ENCODE measurements at regions not wholly inside any gene's neighbourhood (a gene's known extent, or its start where the extent isn't known, plus 50 kb on each side); places are given as distances from the start of the nearest gene placed in this dataset.

DNA sequence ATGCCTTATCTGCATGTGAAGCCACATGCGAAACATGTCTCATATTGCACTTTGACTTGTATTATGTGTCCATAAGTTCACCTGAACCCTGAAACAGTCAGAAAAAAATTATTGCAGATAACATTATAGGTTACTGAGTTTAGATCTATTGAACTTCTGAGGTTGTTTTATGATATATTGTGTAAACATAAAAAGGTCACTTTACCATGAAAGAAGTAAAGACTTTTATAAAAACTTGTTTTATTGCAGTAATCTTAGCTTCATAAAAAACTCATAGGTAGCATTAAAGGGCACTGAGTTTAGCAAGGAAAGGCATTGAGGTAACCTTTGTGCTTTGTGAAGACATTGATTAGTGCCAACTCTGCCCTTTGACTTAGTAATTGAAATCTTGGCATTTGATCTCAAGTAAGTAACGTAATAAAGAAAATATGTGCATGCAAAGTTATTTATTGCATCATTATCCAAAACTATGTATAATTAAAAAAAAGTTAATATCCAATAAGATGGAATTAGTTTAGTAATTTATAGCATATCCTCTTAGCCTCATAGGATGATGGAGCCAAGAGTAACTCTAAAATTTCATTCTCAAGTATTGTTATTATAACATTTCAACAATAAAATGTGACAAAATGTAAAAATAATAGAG is 313.3 kb upstream of the ATP2B1 start:
- BruUV-seq (replicated peaks): no TSS peak
- Histone ChIP-seq H3K27ac (ENCODE audit: insufficient read depth, low read depth, low read length) (no peak overlapping the region), H3K4me3 (replicated peaks in 1 of 3; ENCODE audit: insufficient read depth in 1 of 3, low read depth in 1 of 3, low read length in 3 of 3) (no peak overlapping the region), H3K9me1 (replicated peaks; ENCODE audit: control insufficient read depth, extremely low read depth, insufficient read depth, low read length) (no peaks in the 10 kb centered on the region), H2AFZ (ENCODE audit: low read depth, low read length) (no peak overlapping the region), H3K4me1 (ENCODE audit: control insufficient read depth, extremely low read depth, insufficient read depth, low read length) (no peaks in the 10 kb centered on the region), H4K20me1 (replicated peaks; ENCODE audit: control insufficient read depth, extremely low read depth, insufficient read depth, low read length) (no peaks in the 10 kb centered on the region), H3K9ac (replicated peaks; ENCODE audit: extremely low read depth, insufficient read depth, low read length) (no peak overlapping the region), H3K36me3 (ENCODE audit: control insufficient read depth in 2 of 2, extremely low read depth in 1 of 2, insufficient read depth in 2 of 2, low read length in 2 of 2) (no peaks in the 10 kb centered on the region), H3K4me2 (ENCODE audit: insufficient read depth, low read length) (no peak overlapping the region), H3K9me3 (replicated peaks; ENCODE audit: control insufficient read depth, insufficient read depth, low read length) (no peaks in the 10 kb centered on the region), H3K27me3 (ENCODE audit: control insufficient read depth in 2 of 2, insufficient read depth in 2 of 2, low read length in 2 of 2) (no peaks in the 10 kb centered on the region), H3K79me2 (ENCODE audit: control insufficient read depth, insufficient read depth, low read length) (no peaks in the 10 kb centered on the region)
- no peak for DNase-seq (ENCODE audit: low read depth, low spot score)
- dilution Hi-C loops (cut with MboI; ENCODE audit: extremely low pct_ligation_motif_present, low sequenced_read_pairs) (no loop called here), intact Hi-C loops (cut with micrococcal nuclease) (no loop called here)
- ChIA-PET POLR2A (no interaction called here), CTCF (interaction anchor here (0.6 to 1.3 kb wide), 3 partner anchors 8 to 832 kb away, joined by 3 read pairs; no protein-coding TSS in a partner anchor)
- no peak for FAIRE-seq
- TF ChIP-seq MAX (IDR thresholded peaks at IDR 0.05; ENCODE audit: insufficient read depth, insufficient read length) (no peak), MYC (IDR thresholded peaks at IDR 0.05; ENCODE audit: low read depth, low read length) (no peak), GATA2 (IDR thresholded peaks at IDR 0.05; ENCODE audit: insufficient read depth, insufficient read length, low read depth, low read length) (no peak), JUN (IDR thresholded peaks at IDR 0.05; ENCODE audit: borderline replicate concordance, insufficient read depth, insufficient read length, low read depth) (no peak), EZH2 (IDR thresholded peaks at IDR 0.05; ENCODE audit: borderline replicate concordance, low read depth, low read length, severe bottlenecking) (no peak), FOS (IDR thresholded peaks at IDR 0.05; ENCODE audit: borderline replicate concordance, insufficient read depth, low read length) (no peak), POLR2AphosphoS5 (IDR thresholded peaks at IDR 0.05; ENCODE audit: insufficient read depth, low read depth, low read length) (no peak), POLR2A (IDR thresholded peaks at IDR 0.05; ENCODE audit: low read depth, low read length) (no peak)
- TF ChIP-seq, protein P1, sequence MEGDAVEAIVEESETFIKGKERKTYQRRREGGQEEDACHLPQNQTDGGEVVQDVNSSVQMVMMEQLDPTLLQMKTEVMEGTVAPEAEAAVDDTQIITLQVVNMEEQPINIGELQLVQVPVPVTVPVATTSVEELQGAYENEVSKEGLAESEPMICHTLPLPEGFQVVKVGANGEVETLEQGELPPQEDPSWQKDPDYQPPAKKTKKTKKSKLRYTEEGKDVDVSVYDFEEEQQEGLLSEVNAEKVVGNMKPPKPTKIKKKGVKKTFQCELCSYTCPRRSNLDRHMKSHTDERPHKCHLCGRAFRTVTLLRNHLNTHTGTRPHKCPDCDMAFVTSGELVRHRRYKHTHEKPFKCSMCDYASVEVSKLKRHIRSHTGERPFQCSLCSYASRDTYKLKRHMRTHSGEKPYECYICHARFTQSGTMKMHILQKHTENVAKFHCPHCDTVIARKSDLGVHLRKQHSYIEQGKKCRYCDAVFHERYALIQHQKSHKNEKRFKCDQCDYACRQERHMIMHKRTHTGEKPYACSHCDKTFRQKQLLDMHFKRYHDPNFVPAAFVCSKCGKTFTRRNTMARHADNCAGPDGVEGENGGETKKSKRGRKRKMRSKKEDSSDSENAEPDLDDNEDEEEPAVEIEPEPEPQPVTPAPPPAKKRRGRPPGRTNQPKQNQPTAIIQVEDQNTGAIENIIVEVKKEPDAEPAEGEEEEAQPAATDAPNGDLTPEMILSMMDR (IDR thresholded peaks at IDR 0.05; ENCODE audit: extremely low read depth in 1 of 2, insufficient read depth in 1 of 2, low read depth in 1 of 2, low read length in 2 of 2): no peak
